ENCODE measurements at regions not wholly inside any gene's neighbourhood (a gene's known extent, or its start where the extent isn't known, plus 50 kb on each side); places are given as distances from the start of the nearest gene placed in this dataset.
"Not testable (repeated sequence)": the region's sequence is repeated elsewhere in the genome, so short reads cannot be mapped to it uniquely, and the experiment has no call there.

DNA sequence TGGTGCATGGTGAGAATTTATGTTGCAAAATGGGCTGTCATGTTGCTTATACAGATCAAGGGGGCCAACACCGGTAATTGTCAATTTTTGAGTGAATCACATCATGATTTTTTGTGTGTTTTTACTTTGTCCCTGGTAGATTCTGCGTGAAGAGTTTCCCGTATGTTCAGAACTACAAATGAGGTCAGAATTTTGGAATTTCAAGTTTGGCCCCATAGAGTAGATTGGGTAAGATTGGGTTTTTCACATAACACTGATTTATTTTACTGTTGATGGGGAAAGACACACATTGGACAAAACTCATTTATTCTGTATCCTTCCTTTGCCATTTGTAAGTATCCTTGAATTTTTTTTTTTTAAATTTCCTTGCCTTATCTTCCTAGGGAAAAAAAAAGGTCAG lies 158.5 kb upstream of the MXRA5 start:
- H3K4me1 ChIP-seq, result no peaks in the 10 kb centered on the region
- TF ChIP-seq CTCF (IDR thresholded peaks at IDR 0.05), result no peak
- H3K9me3 ChIP-seq, result no peaks in the 10 kb centered on the region
- H3K36me3 ChIP-seq, result no peaks in the 10 kb centered on the region
- H3K4me3 ChIP-seq, result no peak overlapping the region
- no peaks in the 10 kb centered on the region for H3K27me3 ChIP-seq
- H3K27ac ChIP-seq, result no peak overlapping the region
- intact Hi-C loops (cut with DNase I), result no loop called here
- DNase-seq, result no peak
- no peak overlapping the region for H3K9ac ChIP-seq (ENCODE audit: low read depth in 2 of 2, low read length in 2 of 2)

- no peak for DNase-seq
- H3K9ac ChIP-seq (ENCODE audit: low read depth in 2 of 2, low read length in 2 of 2), result no peak overlapping the region
- H3K9me3 ChIP-seq, result no peaks in the 10 kb centered on the region
- no peaks in the 10 kb centered on the region for H3K27me3 ChIP-seq
- no peaks in the 10 kb centered on the region for H3K36me3 ChIP-seq
- H3K4me3 ChIP-seq, result no peak overlapping the region
- intact Hi-C loops (cut with DNase I), result no loop called here
- no peak overlapping the region for H3K27ac ChIP-seq
- H3K4me1 ChIP-seq, result no peaks in the 10 kb centered on the region
- no peak for TF ChIP-seq CTCF (IDR thresholded peaks at IDR 0.05)
These were observed 155.5 kb upstream of the MXRA5 start for GRCh38 chrX:3501833-3502535.

DNA sequence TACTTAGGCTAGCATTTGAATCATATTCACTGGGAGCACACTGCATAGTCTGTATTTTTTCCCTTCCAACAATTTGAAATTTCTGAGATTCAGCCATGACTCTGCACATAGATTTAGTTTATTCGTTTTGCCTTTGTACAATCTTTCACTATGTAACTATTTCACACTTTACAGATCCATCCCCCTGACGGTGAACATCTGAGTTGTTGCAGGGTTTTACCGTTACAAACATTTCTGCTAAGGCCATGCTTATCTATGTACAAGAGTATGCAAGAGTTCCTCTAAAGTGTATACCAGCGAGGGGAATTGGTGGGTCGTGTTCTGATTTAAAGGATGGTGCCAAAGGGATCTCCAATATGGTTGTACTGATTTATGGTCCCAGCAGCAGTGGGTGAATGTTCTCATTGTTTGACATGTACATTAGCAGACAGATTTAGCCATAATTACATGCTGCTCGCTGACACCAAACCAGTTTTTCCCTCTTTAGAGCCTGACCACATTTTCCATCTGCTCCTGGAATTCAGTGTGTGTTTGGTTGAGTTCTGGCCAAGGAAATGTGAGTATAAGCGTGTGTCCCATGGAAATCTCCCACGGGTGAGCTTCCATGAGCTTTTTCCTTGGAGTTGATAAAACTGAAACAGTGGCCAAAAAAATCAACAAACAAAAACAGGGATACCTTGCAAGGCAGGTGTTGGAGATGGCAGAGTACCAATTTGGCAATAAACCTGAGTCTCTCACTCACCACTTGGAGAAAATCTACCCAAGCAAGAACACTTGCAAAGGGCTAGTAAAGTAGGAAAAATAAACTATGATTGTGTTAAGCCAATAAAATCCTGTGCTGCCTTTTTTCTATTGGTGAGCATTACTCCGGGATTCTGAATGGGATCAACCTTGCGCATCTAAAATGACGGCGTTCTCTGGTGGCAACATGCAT lies 149.7 kb upstream of the MXRA5 start:
- DNase-seq; H3K36me3 ChIP-seq; H3K27ac ChIP-seq; H3K9ac ChIP-seq (ENCODE audit: low read depth in 2 of 2, low read length in 2 of 2); H3K27me3 ChIP-seq; intact Hi-C loops (cut with DNase I); H3K9me3 ChIP-seq; H3K4me3 ChIP-seq; H3K4me1 ChIP-seq: not testable (repeated sequence)

GRCh38 chrX:3493605-3494004 lies 147.2 kb upstream of the MXRA5 start:
- Histone ChIP-seq H3K27ac (no peak overlapping the region), H3K9ac (ENCODE audit: low read depth in 2 of 2, low read length in 2 of 2) (no peak overlapping the region), H3K4me1 (no peaks in the 10 kb centered on the region), H3K27me3 (no peaks in the 10 kb centered on the region), H3K36me3 (no peaks in the 10 kb centered on the region), H3K9me3 (no peaks in the 10 kb centered on the region), H3K4me3 (no peak overlapping the region)
- DNase-seq, result no peak
- intact Hi-C loops (cut with DNase I), result no loop called here
- TF ChIP-seq CTCF (IDR thresholded peaks at IDR 0.05), result no peak

DNA sequence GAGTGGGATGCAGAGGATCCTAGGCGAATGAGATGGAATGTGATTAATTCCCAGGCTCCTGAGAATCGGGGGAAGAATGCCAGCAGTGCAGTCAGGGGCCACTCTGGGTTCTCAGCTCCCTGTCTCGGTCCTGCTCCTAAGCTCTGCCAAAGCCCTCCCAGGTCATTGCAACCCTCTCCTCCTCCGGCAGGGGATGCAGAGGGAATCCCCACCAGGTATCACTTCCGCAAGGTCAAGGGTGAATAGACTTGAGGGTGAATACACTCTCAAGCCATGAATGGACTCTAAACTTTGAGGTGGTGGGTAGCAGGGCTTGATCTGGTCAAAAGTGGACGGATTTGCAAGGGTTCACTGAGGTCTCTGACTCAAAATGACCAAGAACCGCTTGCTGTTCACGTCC lies 139.3 kb upstream of the MXRA5 start:
- H3K4me3 ChIP-seq, result no peak overlapping the region
- no peaks in the 10 kb centered on the region for H3K4me1 ChIP-seq
- no peaks in the 10 kb centered on the region for H3K27me3 ChIP-seq
- no peak for DNase-seq
- TF ChIP-seq CTCF (IDR thresholded peaks at IDR 0.05), result no peak
- intact Hi-C loops (cut with DNase I), result no loop called here
- no peak overlapping the region for H3K27ac ChIP-seq
- no peaks in the 10 kb centered on the region for H3K36me3 ChIP-seq
- no peak overlapping the region for H3K9ac ChIP-seq (ENCODE audit: low read depth in 2 of 2, low read length in 2 of 2)
- H3K9me3 ChIP-seq, result no peaks in the 10 kb centered on the region

- Histone ChIP-seq H3K4me1 (no peaks in the 10 kb centered on the region), H3K36me3 (no peaks in the 10 kb centered on the region), H3K4me3 (no peak overlapping the region), H3K9me3 (no peaks in the 10 kb centered on the region), H3K9ac (ENCODE audit: low read depth in 2 of 2, low read length in 2 of 2) (no peak overlapping the region), H3K27ac (no peak overlapping the region), H3K27me3 (no peaks in the 10 kb centered on the region)
- intact Hi-C loops (cut with DNase I), result no loop called here
- DNase-seq, result no peak
- no peak for TF ChIP-seq CTCF (IDR thresholded peaks at IDR 0.05)
These were observed 132.6 kb upstream of the MXRA5 start for GRCh38 chrX:3479026-3479425.
